Effector memory CD4-positive, alpha-beta T cell (primary cell): ENCODE measurements at regions not wholly inside any gene's neighbourhood (a gene's known extent, or its start where the extent isn't known, plus 50 kb on each side); places are given as distances from the start of the nearest gene placed in this dataset.

ENCODE experiments used
- DNase-seq, 3 donors: peaks; one replicate each; pipeline ENCODE4 v3.0.0-alpha.2; 2020
- H3K27ac ChIP-seq: 2 replicates; pipeline ENCODE4 v1.7.0; 2013; ENCODE audit warnings: mild to moderate bottlenecking, low read length, moderate library complexity; ENCODE audit not compliant: insufficient read depth, poor library complexity, severe bottlenecking
- H3K27me3 ChIP-seq: replicated peaks from 2 replicates; pipeline ENCODE4 v1.7.0; 2013; ENCODE audit warnings: mild to moderate bottlenecking, low read length; ENCODE audit not compliant: insufficient read depth, control insufficient read depth, poor library complexity, severe bottlenecking
- H3K36me3 ChIP-seq: 2 replicates; pipeline ENCODE4 v1.7.0; 2013; ENCODE audit warnings: mild to moderate bottlenecking, low read length, moderate library complexity; ENCODE audit not compliant: control insufficient read depth, insufficient read depth
- H3K4me1 ChIP-seq: 2 replicates; pipeline ENCODE4 v1.7.0; 2013; ENCODE audit warnings: low read length, mild to moderate bottlenecking; ENCODE audit not compliant: control insufficient read depth, insufficient read depth, poor library complexity, severe bottlenecking
- H3K4me3 ChIP-seq: 2 replicates; pipeline ENCODE4 v1.7.0; 2013; ENCODE audit warnings: low read length, low read depth, mild to moderate bottlenecking; ENCODE audit not compliant: insufficient read depth, poor library complexity, severe bottlenecking
- H3K9me3 ChIP-seq: 2 replicates; pipeline ENCODE4 v1.7.0; 2013; ENCODE audit warnings: mild to moderate bottlenecking, low read length, moderate library complexity; ENCODE audit not compliant: control insufficient read depth

- no peaks in the 10 kb centered on the region for H3K9me3 ChIP-seq
- H3K27ac ChIP-seq, result no peak overlapping the region
- H3K36me3 ChIP-seq, result no peaks in the 10 kb centered on the region
- H3K4me3 ChIP-seq, result no peak overlapping the region
- no peaks in the 10 kb centered on the region for H3K4me1 ChIP-seq
- no peaks in the 10 kb centered on the region for H3K27me3 ChIP-seq
- no peak for DNase-seq
Observed at GRCh38 chr2:88331239-88331638, 121.3 kb downstream of the FOXI3 start.

GRCh38 chr2:88329815-88330603 is 122.5 kb downstream of the FOXI3 start:
- DNase-seq, result no peak
- H3K9me3 ChIP-seq, result no peaks in the 10 kb centered on the region
- H3K36me3 ChIP-seq, result no peaks in the 10 kb centered on the region

GRCh38 chr2:88321449-88322248 is 130.8 kb downstream of the FOXI3 start:
- Histone ChIP-seq H3K4me3 (no peak overlapping the region), H3K4me1 (no peaks in the 10 kb centered on the region), H3K9me3 (no peaks in the 10 kb centered on the region), H3K27ac (no peak overlapping the region), H3K27me3 (no peaks in the 10 kb centered on the region), H3K36me3 (no peaks in the 10 kb centered on the region)
- DNase-seq, result no peak

More at GRCh38 chr2:88329815-88330603, 122.5 kb downstream of the FOXI3 start:
- no peaks in the 10 kb centered on the region for H3K27me3 ChIP-seq
- H3K4me1 ChIP-seq, result no peaks in the 10 kb centered on the region
- no peak overlapping the region for H3K4me3 ChIP-seq
- no peak overlapping the region for H3K27ac ChIP-seq

- Histone ChIP-seq H3K36me3 (no peaks in the 10 kb centered on the region), H3K27me3 (no peaks in the 10 kb centered on the region), H3K27ac (no peak overlapping the region), H3K4me1 (no peaks in the 10 kb centered on the region), H3K9me3 (no peaks in the 10 kb centered on the region), H3K4me3 (no peak overlapping the region)
- DNase-seq, result no peak
Observed at GRCh38 chr2:88320076-88320773, 132.3 kb downstream of the FOXI3 start.

- H3K4me1 ChIP-seq, result no peaks in the 10 kb centered on the region
- no peak overlapping the region for H3K27ac ChIP-seq
- H3K27me3 ChIP-seq, result no peaks in the 10 kb centered on the region
- no peak for DNase-seq
- H3K9me3 ChIP-seq, result no peaks in the 10 kb centered on the region
- no peaks in the 10 kb centered on the region for H3K36me3 ChIP-seq
- H3K4me3 ChIP-seq, result no peak overlapping the region
Observed at GRCh38 chr2:88318956-88319330, 133.6 kb downstream of the FOXI3 start.

- Histone ChIP-seq H3K36me3 (no peaks in the 10 kb centered on the region), H3K4me3 (no peak overlapping the region), H3K4me1 (no peaks in the 10 kb centered on the region), H3K27ac (no peak overlapping the region), H3K9me3 (no peaks in the 10 kb centered on the region), H3K27me3 (no peaks in the 10 kb centered on the region)
- DNase-seq, result no peak
Observed at GRCh38 chr2:88318071-88318955, 134.2 kb downstream of the FOXI3 start.

- Histone ChIP-seq H3K27me3 (no peaks in the 10 kb centered on the region), H3K4me3 (no peak overlapping the region), H3K36me3 (no peaks in the 10 kb centered on the region), H3K27ac (no peak overlapping the region), H3K4me1 (no peaks in the 10 kb centered on the region), H3K9me3 (no peaks in the 10 kb centered on the region)
- no peak for DNase-seq
Observed at GRCh38 chr2:88310787-88311186, 140.6 kb downstream of the THNSL2 start.

GRCh38 chr2:88307817-88308216 is 137.7 kb downstream of the THNSL2 start:
- Histone ChIP-seq H3K9me3 (no peaks in the 10 kb centered on the region), H3K4me1 (no peaks in the 10 kb centered on the region), H3K27me3 (no peaks in the 10 kb centered on the region), H3K4me3 (no peak overlapping the region), H3K36me3 (no peaks in the 10 kb centered on the region), H3K27ac (no peak overlapping the region)
- DNase-seq, result no peak

- Histone ChIP-seq H3K36me3 (no peaks in the 10 kb centered on the region), H3K4me3 (no peak overlapping the region), H3K9me3 (no peaks in the 10 kb centered on the region), H3K4me1 (no peaks in the 10 kb centered on the region), H3K27ac (no peak overlapping the region), H3K27me3 (no peaks in the 10 kb centered on the region)
- no peak for DNase-seq
Observed at GRCh38 chr2:88303865-88304264, 133.7 kb downstream of the THNSL2 start.
